NCI-H1105 treated with DMSO at 0.1 percent for 48 hours (cell line): ENCODE measurements at regions not wholly inside any gene's neighbourhood (a gene's known extent, or its start where the extent isn't known, plus 50 kb on each side); places are given as distances from the start of the nearest gene placed in this dataset.
"Not testable (repeated sequence)": the region's sequence is repeated elsewhere in the genome, so short reads cannot be mapped to it uniquely, and the experiment has no call there.

Experiments
- DNase-seq: peaks from one replicate; lab custom pipeline; 2025; lab: John Stamatoyannopoulos, UW

- no peak for DNase-seq
These were observed 211.8 kb upstream of the PKN2 start for GRCh38 chr1:88472298-88472697.

GRCh38 chr1:88472714-88473113 is 211.4 kb upstream of the PKN2 start:
- no peak for DNase-seq

- no peak for DNase-seq
These were observed 209.3 kb upstream of the PKN2 start for GRCh38 chr1:88474555-88475304.

GRCh38 chr1:88484881-88485280 is 199.2 kb upstream of the PKN2 start:
- DNase-seq = no peak

GRCh38 chr1:88488237-88488636 is 195.8 kb upstream of the PKN2 start:
- no peak for DNase-seq

GRCh38 chr1:88490676-88491075 is 193.4 kb upstream of the PKN2 start:
- no peak for DNase-seq

GRCh38 chr1:88499671-88500070 is 184.4 kb upstream of the PKN2 start:
- DNase-seq = no peak

- DNase-seq = no peak
These were observed 181.2 kb upstream of the PKN2 start for GRCh38 chr1:88502886-88503285.

GRCh38 chr1:88503646-88504045 is 180.4 kb upstream of the PKN2 start:
- no peak for DNase-seq

GRCh38 chr1:88504601-88505000 is 179.5 kb upstream of the PKN2 start:
- no peak for DNase-seq

- no peak for DNase-seq
These were observed 174.7 kb upstream of the PKN2 start for GRCh38 chr1:88509379-88509778.

- no peak for DNase-seq
These were observed 169.5 kb upstream of the PKN2 start for GRCh38 chr1:88514544-88515060.

- not testable (repeated sequence) for DNase-seq
These were observed 166.6 kb upstream of the PKN2 start for GRCh38 chr1:88517499-88517898.

GRCh38 chr1:88519156-88519555 is 164.9 kb upstream of the PKN2 start:
- DNase-seq = no peak

GRCh38 chr1:88523854-88524528 is 160.1 kb upstream of the PKN2 start:
- DNase-seq = no peak

GRCh38 chr1:88526456-88526855 is 157.6 kb upstream of the PKN2 start:
- no peak for DNase-seq

- DNase-seq = no peak
These were observed 155.3 kb upstream of the PKN2 start for GRCh38 chr1:88528792-88529191.

GRCh38 chr1:88529581-88529980 is 154.5 kb upstream of the PKN2 start:
- DNase-seq = no peak

GRCh38 chr1:88530246-88530645 is 153.8 kb upstream of the PKN2 start:
- DNase-seq = no peak

- DNase-seq = no peak
These were observed 146.3 kb upstream of the PKN2 start for GRCh38 chr1:88537787-88538186.

- DNase-seq = no peak
These were observed 145.7 kb upstream of the PKN2 start for GRCh38 chr1:88538222-88538899.

- no peak for DNase-seq
These were observed 143.8 kb upstream of the PKN2 start for GRCh38 chr1:88540255-88540654.

- no peak for DNase-seq
These were observed 142.5 kb upstream of the PKN2 start for GRCh38 chr1:88541596-88541995.
